ENCODE measurements at regions not wholly inside any gene's neighbourhood (a gene's known extent, or its start where the extent isn't known, plus 50 kb on each side); places are given as distances from the start of the nearest gene placed in this dataset.

- no peak for DNase-seq
Measured at GRCh38 chr10:64257704-64258103, 736.5 kb downstream of the REEP3 start.

GRCh38 chr10:64261092-64261491, 739.9 kb downstream of the REEP3 start:
- DNase-seq, result no peak

- DNase-seq, result no peak
Measured at GRCh38 chr10:64261676-64262075, 740.5 kb downstream of the REEP3 start.

- DNase-seq, result no peak
Measured at GRCh38 chr10:64265961-64266360, 744.8 kb downstream of the REEP3 start.

GRCh38 chr10:64271508-64271907, 750.3 kb downstream of the REEP3 start:
- no peak for DNase-seq

- no peak for DNase-seq
Measured at GRCh38 chr10:64271983-64272382, 750.8 kb downstream of the REEP3 start.

GRCh38 chr10:64275001-64275400, 753.8 kb downstream of the REEP3 start:
- no peak for DNase-seq

GRCh38 chr10:64275774-64276173, 754.6 kb downstream of the REEP3 start:
- no peak for DNase-seq

GRCh38 chr10:64277536-64277935, 756.3 kb downstream of the REEP3 start:
- no peak for DNase-seq

- no peak for DNase-seq
Measured at GRCh38 chr10:64283621-64284020, 762.4 kb downstream of the REEP3 start.

- no peak for DNase-seq
Measured at GRCh38 chr10:64286533-64286932, 765.3 kb downstream of the REEP3 start.

GRCh38 chr10:64288404-64288803, 767.2 kb downstream of the REEP3 start:
- DNase-seq, result no peak

GRCh38 chr10:64303566-64303965, 782.4 kb downstream of the REEP3 start:
- DNase-seq, result no peak

- DNase-seq, result no peak
Measured at GRCh38 chr10:64306729-64307327, 785.6 kb downstream of the REEP3 start.

- DNase-seq, result no peak
Measured at GRCh38 chr10:64312876-64313275, 791.7 kb downstream of the REEP3 start.

GRCh38 chr10:64313967-64314366, 792.8 kb downstream of the REEP3 start:
- no peak for DNase-seq

GRCh38 chr10:64316416-64316815, 795.2 kb downstream of the REEP3 start:
- DNase-seq, result no peak

GRCh38 chr10:64316833-64317232, 795.6 kb downstream of the REEP3 start:
- no peak for DNase-seq

GRCh38 chr10:64320448-64320847, 799.2 kb downstream of the REEP3 start:
- DNase-seq, result no peak

GRCh38 chr10:64329510-64329909, 808.3 kb downstream of the REEP3 start:
- DNase-seq, result no peak

GRCh38 chr10:64332551-64332950, 811.4 kb downstream of the REEP3 start:
- no peak for DNase-seq

- DNase-seq, result no peak
Measured at GRCh38 chr10:64334084-64334483, 812.9 kb downstream of the REEP3 start.

GRCh38 chr10:64344211-64344610, 823.0 kb downstream of the REEP3 start:
- DNase-seq, result no peak

- no peak for DNase-seq
Measured at GRCh38 chr10:64345856-64346255, 824.7 kb downstream of the REEP3 start.

- DNase-seq, result no peak
Measured at GRCh38 chr10:64346389-64346788, 825.2 kb downstream of the REEP3 start.

GRCh38 chr10:64350665-64351064, 829.5 kb downstream of the REEP3 start:
- DNase-seq, result no peak

Measured in CD4-positive, alpha-beta T cell treated with Interleukin-21 for 1 hour (primary cell).